Keratinocyte (primary cell): ENCODE measurements at regions not wholly inside any gene's neighbourhood (a gene's known extent, or its start where the extent isn't known, plus 50 kb on each side); places are given as distances from the start of the nearest gene placed in this dataset.

Source experiments
- CTCF ChIP-seq, 3 experiments: IDR thresholded peaks in 1 of 3; conservative IDR thresholded peaks in 1 of 3; optimal IDR thresholded peaks in 1 of 3; 2 replicates in 2 of 3; 3 replicates in 1 of 3; pipeline versions ENCODE3 to v1.5.1; 2011; ENCODE audit warnings: low read length in 3 of 3, mild to moderate bottlenecking in 3 of 3, moderate library complexity in 2 of 3, control low read depth in 1 of 3, inconsistent platforms in 1 of 3; ENCODE audit not compliant: insufficient read depth in 2 of 3; ENCODE audit errors: extremely low read depth in 1 of 3
- EZH2 ChIP-seq: IDR thresholded peaks from one replicate; pipeline ENCODE4 v1.6.1; 2012; ENCODE audit warnings: inconsistent platforms, mild to moderate bottlenecking, low read length, moderate library complexity

GRCh38 chrX:69089203-69089602 lies 76.0 kb downstream of the PJA1 start:
- no peak for TF ChIP-seq CTCF (optimal IDR thresholded peaks at IDR 0.05 in 1 of 3, IDR thresholded peaks at IDR 0.05 in 1 of 3, conservative IDR thresholded peaks at IDR 0.05 in 1 of 3; ENCODE audit: extremely low read depth in 1 of 3, insufficient read depth in 2 of 3, low read length in 3 of 3)
- no peak for TF ChIP-seq EZH2
